Muscle layer of duodenum (tissue), 2 donors: ENCODE measurements at regions not wholly inside any gene's neighbourhood (a gene's known extent, or its start where the extent isn't known, plus 50 kb on each side); places are given as distances from the start of the nearest gene placed in this dataset.

ENCODE experiments used
- H3K27ac ChIP-seq: one replicate; pipeline ENCODE4 v1.7.0; 2013; ENCODE audit warnings: mild to moderate bottlenecking, low read length
- H3K27me3 ChIP-seq: one replicate; pipeline ENCODE4 v1.7.0; 2013; ENCODE audit warnings: low read depth, mild to moderate bottlenecking, control low read depth, low read length
- H3K36me3 ChIP-seq, 2 donors: one replicate each; pipeline ENCODE4 v1.7.0; 2013; ENCODE audit warnings: low read length in 2 of 2, control low read depth in 1 of 2, mild to moderate bottlenecking in 1 of 2; ENCODE audit not compliant: insufficient read depth in 2 of 2, control insufficient read depth in 1 of 2
- H3K4me1 ChIP-seq, 2 donors: one replicate each; pipeline ENCODE4 v1.7.0; 2013; ENCODE audit warnings: low read length in 2 of 2, mild to moderate bottlenecking in 2 of 2, control low read depth in 1 of 2, moderate library complexity in 1 of 2; ENCODE audit not compliant: insufficient read depth in 2 of 2, control insufficient read depth in 1 of 2
- H3K4me3 ChIP-seq, 2 donors: one replicate each; pipeline ENCODE4 v1.7.0; 2013; ENCODE audit warnings: low read length in 2 of 2, low read depth in 1 of 2, mild to moderate bottlenecking in 1 of 2
- H3K9me3 ChIP-seq, 2 donors: one replicate each; pipeline ENCODE4 v1.7.0; 2013; ENCODE audit warnings: low read length in 2 of 2, control low read depth in 1 of 2, mild to moderate bottlenecking in 1 of 2; ENCODE audit not compliant: control insufficient read depth in 1 of 2
- donor health status: healthy.

DNA sequence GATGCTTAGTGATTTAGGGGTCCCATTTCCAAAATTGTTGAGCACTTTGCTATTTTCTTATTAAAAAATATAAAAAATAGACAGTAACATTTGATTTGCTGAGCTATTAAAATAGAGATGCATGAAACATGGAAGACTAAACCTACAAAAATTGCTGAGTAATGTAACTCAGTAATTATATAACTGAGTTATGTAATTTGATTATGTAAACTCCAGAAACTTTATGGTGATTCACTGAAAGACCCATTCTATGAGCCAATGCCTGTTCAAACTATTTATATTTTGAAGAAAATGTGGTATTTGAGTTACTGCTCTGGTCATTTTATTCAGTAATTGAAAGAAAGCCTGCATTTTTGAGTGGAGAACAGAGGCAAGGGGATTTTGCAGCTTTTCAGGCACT, 1221.5 kb upstream of the ALCAM start:
- H3K9me3 ChIP-seq = no peaks in the 10 kb centered on the region
- H3K4me1 ChIP-seq = no peaks in the 10 kb centered on the region
- no peak overlapping the region for H3K27ac ChIP-seq
- H3K4me3 ChIP-seq = no peak overlapping the region
- no peaks in the 10 kb centered on the region for H3K36me3 ChIP-seq
- no peaks in the 10 kb centered on the region for H3K27me3 ChIP-seq

GRCh38 chr3:104149154-104149553, 1217.6 kb upstream of the ALCAM start:
- Histone ChIP-seq H3K27ac (no peak overlapping the region), H3K4me3 (no peak overlapping the region), H3K4me1 (no peaks in the 10 kb centered on the region), H3K27me3 (no peaks in the 10 kb centered on the region), H3K36me3 (no peaks in the 10 kb centered on the region), H3K9me3 (no peaks in the 10 kb centered on the region)

- H3K4me3 ChIP-seq = no peak overlapping the region
- no peaks in the 10 kb centered on the region for H3K27me3 ChIP-seq
- H3K9me3 ChIP-seq = no peaks in the 10 kb centered on the region
- H3K4me1 ChIP-seq = no peaks in the 10 kb centered on the region
- no peaks in the 10 kb centered on the region for H3K36me3 ChIP-seq
- H3K27ac ChIP-seq = no peak overlapping the region
These were observed 1216.0 kb upstream of the ALCAM start for GRCh38 chr3:104150724-104151123.

DNA sequence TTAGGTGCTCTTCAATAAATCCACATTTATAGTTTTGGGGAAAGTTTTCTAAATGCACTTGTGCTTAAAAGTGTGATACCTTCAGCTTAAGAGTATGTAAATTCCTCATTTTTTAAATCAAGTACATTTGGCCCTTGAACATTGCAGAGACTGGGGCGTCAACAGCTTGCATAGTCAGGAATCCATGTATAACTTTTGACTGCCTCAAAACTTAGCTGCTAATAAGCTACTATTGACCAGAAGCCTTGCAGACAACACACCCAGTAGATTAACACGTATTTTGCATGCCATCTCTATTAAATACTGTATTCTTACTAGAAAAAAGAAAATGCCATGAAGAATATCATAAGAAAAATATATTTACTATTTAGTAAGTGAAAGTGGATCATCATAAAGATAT, 1211.8 kb upstream of the ALCAM start:
- Histone ChIP-seq H3K27ac (no peak overlapping the region), H3K36me3 (no peaks in the 10 kb centered on the region), H3K4me1 (no peaks in the 10 kb centered on the region), H3K4me3 (no peak overlapping the region), H3K27me3 (no peaks in the 10 kb centered on the region), H3K9me3 (no peaks in the 10 kb centered on the region)

GRCh38 chr3:104165866-104166265, 1200.8 kb upstream of the ALCAM start:
- Histone ChIP-seq H3K27me3 (no peaks in the 10 kb centered on the region), H3K27ac (no peak overlapping the region), H3K4me1 (no peaks in the 10 kb centered on the region)

GRCh38 chr3:104168386-104168785, 1198.3 kb upstream of the ALCAM start:
- H3K36me3 ChIP-seq = no peaks in the 10 kb centered on the region
- no peaks in the 10 kb centered on the region for H3K27me3 ChIP-seq
- H3K27ac ChIP-seq = no peak overlapping the region
- no peaks in the 10 kb centered on the region for H3K4me1 ChIP-seq
- H3K4me3 ChIP-seq = no peak overlapping the region
- peaks cover 0 to 5% of the 10 kb centered on the region in 2 donors for H3K9me3 ChIP-seq

More at GRCh38 chr3:104165866-104166265, 1200.8 kb upstream of the ALCAM start:
- Histone ChIP-seq H3K9me3 (peaks cover 0 to 5% of the 10 kb centered on the region in 2 donors), H3K4me3 (no peak overlapping the region), H3K36me3 (no peaks in the 10 kb centered on the region)

DNA sequence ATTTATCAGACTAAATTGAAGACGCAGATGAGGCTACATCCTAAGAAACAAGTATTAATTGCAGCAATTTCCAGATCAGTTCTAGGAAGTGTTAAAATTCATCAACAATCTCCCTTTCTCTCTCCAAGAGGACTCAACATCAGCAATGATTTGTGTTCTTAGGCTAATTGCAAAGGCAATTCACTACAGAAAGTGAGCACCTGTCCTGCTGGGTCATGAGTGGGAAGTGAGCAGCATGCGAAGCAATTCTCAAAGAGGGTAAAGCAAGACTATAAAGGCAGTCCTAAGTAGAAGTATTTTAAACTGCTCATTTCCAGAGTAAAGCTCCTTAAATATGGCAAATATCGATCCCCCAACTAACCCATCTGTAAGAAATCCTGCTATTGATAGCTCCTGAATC, 1191.0 kb upstream of the ALCAM start:
- H3K4me1 ChIP-seq = no peaks in the 10 kb centered on the region
- H3K36me3 ChIP-seq = no peaks in the 10 kb centered on the region
- H3K9me3 ChIP-seq = no peaks in the 10 kb centered on the region
- no peaks in the 10 kb centered on the region for H3K27me3 ChIP-seq
- no peak overlapping the region for H3K4me3 ChIP-seq
- H3K27ac ChIP-seq = no peak overlapping the region

- Histone ChIP-seq H3K9me3 (no peaks in the 10 kb centered on the region), H3K4me3 (no peak overlapping the region), H3K4me1 (no peaks in the 10 kb centered on the region), H3K27ac (no peak overlapping the region), H3K36me3 (no peaks in the 10 kb centered on the region), H3K27me3 (no peaks in the 10 kb centered on the region)
These were observed 1190.0 kb upstream of the ALCAM start for GRCh38 chr3:104176706-104177105.

DNA sequence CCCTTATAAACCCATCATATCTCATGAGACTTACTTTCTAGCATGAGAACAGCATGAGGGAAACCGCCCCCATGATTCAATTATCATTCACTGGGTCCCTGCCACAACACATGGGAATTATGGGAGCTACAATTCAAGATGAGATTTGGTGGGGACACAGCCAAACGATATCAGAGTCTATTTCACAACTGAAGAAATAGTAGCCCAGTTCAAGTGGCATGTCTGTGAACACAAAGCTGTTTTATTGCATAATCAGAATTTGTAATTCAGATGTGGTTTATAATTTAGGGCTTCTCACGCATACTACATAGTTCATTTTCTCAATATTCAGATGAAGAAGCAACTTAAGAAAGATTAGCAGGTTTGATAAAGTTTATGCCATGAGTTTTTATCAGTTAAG, 1188.0 kb upstream of the ALCAM start:
- Histone ChIP-seq H3K27me3 (no peaks in the 10 kb centered on the region), H3K36me3 (no peaks in the 10 kb centered on the region), H3K4me3 (no peak overlapping the region), H3K27ac (no peak overlapping the region), H3K9me3 (no peaks in the 10 kb centered on the region), H3K4me1 (no peaks in the 10 kb centered on the region)

GRCh38 chr3:104180906-104181305, 1185.8 kb upstream of the ALCAM start:
- Histone ChIP-seq H3K36me3 (no peaks in the 10 kb centered on the region), H3K27me3 (no peaks in the 10 kb centered on the region), H3K4me1 (no peaks in the 10 kb centered on the region), H3K27ac (no peak overlapping the region), H3K4me3 (no peak overlapping the region), H3K9me3 (no peaks in the 10 kb centered on the region)

DNA sequence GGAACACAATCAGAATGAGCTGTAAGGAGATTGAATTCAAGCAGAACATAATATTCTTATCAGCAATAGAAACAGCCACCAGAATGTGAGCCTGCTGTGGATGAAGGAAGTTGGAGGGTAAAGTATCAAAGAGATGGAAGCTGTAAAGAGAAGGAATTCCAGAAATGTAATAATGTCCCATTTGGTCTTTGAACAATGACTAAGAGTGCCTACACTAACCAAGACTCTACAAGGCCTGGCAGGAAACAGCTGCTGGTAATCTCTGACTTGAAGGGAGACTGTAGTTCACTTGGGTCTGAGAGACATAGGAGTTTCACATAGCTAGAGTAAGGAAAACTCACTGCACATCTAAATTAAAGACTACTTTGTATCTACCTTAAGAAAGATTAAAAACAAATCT, 1176.0 kb upstream of the ALCAM start:
- H3K36me3 ChIP-seq = no peaks in the 10 kb centered on the region
- H3K27me3 ChIP-seq = no peaks in the 10 kb centered on the region
- no peaks in the 10 kb centered on the region for H3K9me3 ChIP-seq
- H3K27ac ChIP-seq = no peak overlapping the region
- H3K4me3 ChIP-seq = no peak overlapping the region
- H3K4me1 ChIP-seq = no peaks in the 10 kb centered on the region

GRCh38 chr3:104198131-104198530, 1168.6 kb upstream of the ALCAM start:
- Histone ChIP-seq H3K4me1 (no peaks in the 10 kb centered on the region), H3K27me3 (no peaks in the 10 kb centered on the region)

More at GRCh38 chr3:104198131-104198530, 1168.6 kb upstream of the ALCAM start:
- Histone ChIP-seq H3K36me3 (no peaks in the 10 kb centered on the region), H3K9me3 (no peaks in the 10 kb centered on the region), H3K4me3 (no peak overlapping the region), H3K27ac (no peak overlapping the region)
